H1 (cell line): ENCODE measurements at regions not wholly inside any gene's neighbourhood (a gene's known extent, or its start where the extent isn't known, plus 50 kb on each side); places are given as distances from the start of the nearest gene placed in this dataset.

Experiments
- CTCF ChIA-PET: fragments of 300-600 bp; sonication (Branson Sonifier 250); formaldehyde crosslinking; loops from one replicate; lab custom pipeline; 2021; ENCODE audit not compliant: partially characterized antibody; lab: Charles Lee
- POLR2A ChIA-PET: fragments of 300-600 bp; sonication (Branson Sonifier 250); formaldehyde crosslinking; loops from one replicate; lab custom pipeline; 2021; ENCODE audit warnings: inconsistent platforms; ENCODE audit not compliant: partially characterized antibody; lab: Charles Lee
- DNase-seq, 2 experiments: peaks; one replicate each; pipeline versions ENCODE4 v3.0.0 to v3.0.0-alpha.2; 2010 to 2022; ENCODE audit warnings: low spot score in 2 of 2, low read depth in 1 of 2, mixed read lengths in 1 of 2
- FAIRE-seq: peaks from 2 replicates; lab custom pipeline; 2011; peaks lifted over from hg19 to GRCh38; lab: Jason Lieb, UNC
- H2AFZ ChIP-seq: 2 replicates; pipeline ENCODE4 v1.8.1; 2012; ENCODE audit warnings: low read length, inconsistent platforms
- H2AK5ac ChIP-seq: 2 replicates; pipeline ENCODE4 v1.6.1; 2013; ENCODE audit warnings: low read depth, low read length
- H2BK120ac ChIP-seq: replicated peaks from 2 replicates; pipeline ENCODE3; 2013; ENCODE audit warnings: low read depth, low read length, inconsistent platforms
- H2BK12ac ChIP-seq: 2 replicates; pipeline ENCODE4 v1.6.1; 2013; ENCODE audit warnings: low read depth, low read length
- H2BK15ac ChIP-seq: 2 replicates; pipeline ENCODE4 v1.6.1; 2013; ENCODE audit warnings: low read length
- H2BK20ac ChIP-seq: 2 replicates; pipeline ENCODE4 v1.6.1; 2013; ENCODE audit warnings: low read length
- H2BK5ac ChIP-seq: 2 replicates; pipeline ENCODE4 v1.6.1; 2013; ENCODE audit warnings: low read depth, low read length
- H3K14ac ChIP-seq: 2 replicates; pipeline ENCODE4 v1.6.1; 2013; ENCODE audit warnings: inconsistent platforms; ENCODE audit not compliant: insufficient read length
- H3K18ac ChIP-seq: 2 replicates; pipeline ENCODE4 v1.6.1; 2013; ENCODE audit warnings: low read length; ENCODE audit errors: extremely low read depth
- H3K23ac ChIP-seq: 2 replicates; pipeline ENCODE4 v1.6.1; 2013; ENCODE audit warnings: inconsistent platforms; ENCODE audit not compliant: insufficient read length
- H3K23me2 ChIP-seq: 2 replicates; pipeline ENCODE4 v1.6.1; 2013; ENCODE audit warnings: low read depth, low read length
- H3K27ac ChIP-seq: 2 replicates; pipeline ENCODE4 v1.6.1; 2011; ENCODE audit warnings: low read depth, low read length, inconsistent platforms
- H3K27me3 ChIP-seq, 4 experiments: replicated peaks in 1 of 4; 1 replicate in 1 of 4; 2 replicates in 3 of 4; pipeline versions ENCODE4 v1.6.1 to v1.8.1; 2011 to 2013; ENCODE audit warnings: low read length in 3 of 4, mild to moderate bottlenecking in 3 of 4, inconsistent platforms in 2 of 4, mixed read lengths in 2 of 4, moderate library complexity in 1 of 4; ENCODE audit not compliant: control insufficient read depth in 3 of 4, insufficient read depth in 3 of 4; ENCODE audit errors: extremely low read depth in 1 of 4
- H3K36me3 ChIP-seq, 4 experiments: 2 replicates each; pipeline versions ENCODE4 v1.6.1 to v1.8.1; 2011 to 2013; ENCODE audit warnings: mild to moderate bottlenecking in 4 of 4, low read length in 3 of 4, moderate library complexity in 2 of 4, control low read depth in 1 of 4, inconsistent platforms in 1 of 4; ENCODE audit not compliant: insufficient read depth in 4 of 4, control insufficient read depth in 2 of 4
- H3K4ac ChIP-seq: replicated peaks from 2 replicates; pipeline ENCODE3; 2013; ENCODE audit warnings: low read length, low read depth, mixed read lengths, inconsistent platforms; ENCODE audit not compliant: insufficient read length
- H3K4me1 ChIP-seq, 4 experiments: replicated peaks in 1 of 4; 1 replicate in 1 of 4; 2 replicates in 3 of 4; pipeline versions ENCODE4 v1.6.1 to v1.8.1; 2011 to 2013; ENCODE audit warnings: low read length in 3 of 4, inconsistent platforms in 2 of 4, mixed read lengths in 1 of 4; ENCODE audit not compliant: insufficient read depth in 4 of 4, control insufficient read depth in 3 of 4
- H3K4me2 ChIP-seq, 2 experiments: 2 replicates each; pipeline versions ENCODE4 v1.6.1 to v1.8.1; 2011 to 2013; ENCODE audit warnings: low read depth in 2 of 2, low read length in 2 of 2, control low read depth in 1 of 2, inconsistent platforms in 1 of 2, mild to moderate bottlenecking in 1 of 2; ENCODE audit not compliant: insufficient read depth in 1 of 2
- H3K4me3 ChIP-seq, 4 experiments: fragments of 200-600, 300-600 bp in 1 of 4; sonication (generic), shearing (Covaris generic), sonication (Bioruptor Twin) in 1 of 4; 2 replicates each; pipeline versions ENCODE4 v1.5.1 to v1.8.1; 2011 to 2016; ENCODE audit warnings: low read length in 4 of 4, low read depth in 3 of 4, control low read depth in 2 of 4, inconsistent platforms in 2 of 4, mild to moderate bottlenecking in 2 of 4, mixed read lengths in 1 of 4, moderate library complexity in 1 of 4; ENCODE audit not compliant: insufficient read depth in 2 of 4; ENCODE audit errors: extremely low read depth in 1 of 4
- H3K56ac ChIP-seq: replicated peaks from 2 replicates; pipeline ENCODE3; 2013; ENCODE audit warnings: low read depth, mild to moderate bottlenecking, mixed read lengths, low read length, inconsistent platforms; ENCODE audit not compliant: insufficient read length
- H3K79me1 ChIP-seq: 2 replicates; pipeline ENCODE4 v1.6.1; 2013; ENCODE audit warnings: low read depth, low read length, control low read depth
- H3K79me2 ChIP-seq, 2 experiments: 2 replicates each; pipeline versions ENCODE4 v1.6.1 to v1.8.1; 2012 to 2013; ENCODE audit warnings: low read length in 2 of 2, mild to moderate bottlenecking in 2 of 2, inconsistent platforms in 1 of 2; ENCODE audit not compliant: insufficient read depth in 2 of 2, control insufficient read depth in 1 of 2
- H3K9ac ChIP-seq, 4 experiments: replicated peaks in 1 of 4; 1 replicate in 1 of 4; 2 replicates in 3 of 4; pipeline versions ENCODE4 v1.6.1 to v1.8.1; 2011 to 2013; ENCODE audit warnings: low read depth in 3 of 4, low read length in 3 of 4, control low read depth in 2 of 4, mild to moderate bottlenecking in 2 of 4, moderate library complexity in 2 of 4, inconsistent platforms in 1 of 4; ENCODE audit errors: extremely low read depth in 1 of 4
- H3K9me3 ChIP-seq, 2 experiments: 2 replicates each; pipeline versions ENCODE4 v1.6.1 to v1.8.1; 2012 to 2013; ENCODE audit warnings: mild to moderate bottlenecking in 2 of 2, moderate library complexity in 2 of 2, control low read depth in 1 of 2, inconsistent platforms in 1 of 2, low read depth in 1 of 2, low read length in 1 of 2, mixed read lengths in 1 of 2; ENCODE audit not compliant: insufficient read depth in 2 of 2
- H4K20me1 ChIP-seq, 2 experiments: replicated peaks in 1 of 2; 2 replicates each; pipeline versions ENCODE3 to v1.8.1; 2011 to 2013; ENCODE audit warnings: inconsistent platforms in 2 of 2, low read length in 2 of 2, mild to moderate bottlenecking in 1 of 2; ENCODE audit not compliant: insufficient read depth in 2 of 2, control insufficient read depth in 1 of 2
- H4K5ac ChIP-seq: 2 replicates; pipeline ENCODE4 v1.6.1; 2013; ENCODE audit warnings: low read length, low read depth, mixed read lengths, inconsistent platforms; ENCODE audit not compliant: insufficient read length
- H4K8ac ChIP-seq: 2 replicates; pipeline ENCODE4 v1.8.0; 2013; ENCODE audit warnings: mild to moderate bottlenecking, moderate library complexity, low read length, inconsistent platforms; ENCODE audit not compliant: insufficient read depth; ENCODE audit errors: extremely low read depth
- H4K91ac ChIP-seq: replicated peaks from 2 replicates; pipeline ENCODE3; 2013; ENCODE audit warnings: low read length, mixed read lengths, inconsistent platforms; ENCODE audit not compliant: insufficient read length
- EZH2 ChIP-seq: fragments of 200-600 bp; sonication (generic); IDR thresholded peaks from 2 replicates; pipeline ENCODE4 v1.7.1; 2012; ENCODE audit warnings: low read depth, mild to moderate bottlenecking, moderate library complexity, low read length, inconsistent platforms; ENCODE audit not compliant: severe bottlenecking
- POLR2A ChIP-seq, 2 experiments: IDR thresholded peaks; 1 replicate in 1 of 2; 2 replicates in 1 of 2; pipeline ENCODE4 v1.6.1; 2011; ENCODE audit warnings: low read depth in 2 of 2, low read length in 2 of 2, mild to moderate bottlenecking in 2 of 2; ENCODE audit errors: control extremely low read depth in 1 of 2
- RBBP5 ChIP-seq: IDR thresholded peaks from 2 replicates; pipeline ENCODE4 v1.7.1; 2012; ENCODE audit warnings: low read depth, mild to moderate bottlenecking, inconsistent platforms, low read length, moderate library complexity, borderline replicate concordance
- TAF1 ChIP-seq: IDR thresholded peaks from 2 replicates; pipeline ENCODE4 v1.6.1; 2011; ENCODE audit warnings: mild to moderate bottlenecking, low read depth, low read length
- TEAD4 ChIP-seq: IDR thresholded peaks from 2 replicates; pipeline ENCODE4 v1.6.1; 2012; ENCODE audit warnings: low read depth, low read length, inconsistent platforms, mixed read lengths
- WGBS, 2 experiments: shearing (Covaris generic) in 1 of 2; methylation state at CpG; one replicate each; pipeline versions ENCODE4 v1.1.6 to v1.1.7; 2013 to 2015; ENCODE audit warnings: low lambda C conversion rate in 2 of 2, mixed read lengths in 2 of 2, inconsistent platforms in 1 of 2, low coverage in 1 of 2, missing lambda C conversion rate in 1 of 2; ENCODE audit not compliant: insufficient replicate concordance in 2 of 2, insufficient coverage in 1 of 2, insufficient read length in 1 of 2; ENCODE audit errors: extremely low coverage in 1 of 2, missing lambda C conversion rate in 1 of 2; 5-methylcytosine and 5-hydroxymethylcytosine counted together
- TF ChIP-seq, protein P1 (sequence below): IDR thresholded peaks from 2 replicates; pipeline ENCODE4 v1.6.1; 2012; ENCODE audit warnings: low read length, inconsistent platforms

DNA sequence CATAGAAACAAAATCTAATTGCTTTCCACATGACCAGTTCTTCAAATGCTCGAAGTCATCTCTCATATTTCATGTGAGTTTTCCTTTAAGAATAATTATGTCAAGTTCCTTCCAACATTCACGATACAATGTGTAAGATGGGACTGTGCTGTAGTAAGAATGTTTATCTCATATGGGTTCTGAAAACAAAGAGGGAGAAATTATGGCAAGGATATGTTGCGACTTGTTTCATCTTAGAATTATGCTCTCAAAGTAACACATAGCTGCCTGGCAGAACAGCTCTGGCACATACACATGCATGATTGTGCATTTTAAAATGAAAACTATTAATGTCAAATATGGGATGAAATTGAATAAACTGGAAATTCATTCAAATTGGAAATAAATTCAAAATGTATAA, 314.8 kb upstream of the ACVR2A start:
- Histone ChIP-seq H3K27me3 (no peaks in the 10 kb centered on the region), H4K20me1 (no peaks in the 10 kb centered on the region), H3K4me2 (no peak overlapping the region), H2AFZ (no peak overlapping the region), H3K79me1 (no peaks in the 10 kb centered on the region), H2BK12ac (no peak overlapping the region), H3K23me2 (no peaks in the 10 kb centered on the region; the same call in 1 of the 2 replicates), H4K5ac (no peak overlapping the region), H3K56ac (no peak overlapping the region), H3K9me3 (no peaks in the 10 kb centered on the region), H2BK20ac (no peak overlapping the region), H3K4me1 (no peaks in the 10 kb centered on the region), H3K18ac (no peak overlapping the region), H4K91ac (no peak overlapping the region), H3K36me3 (no peaks in the 10 kb centered on the region), H4K8ac (no peak overlapping the region), H3K79me2 (no peaks in the 10 kb centered on the region), H3K27ac (no peak overlapping the region), H2AK5ac (no peak overlapping the region), H2BK15ac (no peak overlapping the region), H2BK120ac (no peak overlapping the region), H3K9ac (no peak overlapping the region), H3K14ac (no peak overlapping the region), H3K4me3 (no peak overlapping the region), H2BK5ac (no peak overlapping the region), H3K4ac (no peak overlapping the region), H3K23ac (no peak overlapping the region)
- DNase-seq (no peak), FAIRE-seq (no peak)
- ChIA-PET POLR2A (no interaction called here), CTCF (no interaction called here)
- WGBS, 2 experiments: 90% methylated on average over 3 of the region's 3 CpGs; no CpG with 5 or more reads in 1 of the 2 experiments
- TF ChIP-seq, protein P1, sequence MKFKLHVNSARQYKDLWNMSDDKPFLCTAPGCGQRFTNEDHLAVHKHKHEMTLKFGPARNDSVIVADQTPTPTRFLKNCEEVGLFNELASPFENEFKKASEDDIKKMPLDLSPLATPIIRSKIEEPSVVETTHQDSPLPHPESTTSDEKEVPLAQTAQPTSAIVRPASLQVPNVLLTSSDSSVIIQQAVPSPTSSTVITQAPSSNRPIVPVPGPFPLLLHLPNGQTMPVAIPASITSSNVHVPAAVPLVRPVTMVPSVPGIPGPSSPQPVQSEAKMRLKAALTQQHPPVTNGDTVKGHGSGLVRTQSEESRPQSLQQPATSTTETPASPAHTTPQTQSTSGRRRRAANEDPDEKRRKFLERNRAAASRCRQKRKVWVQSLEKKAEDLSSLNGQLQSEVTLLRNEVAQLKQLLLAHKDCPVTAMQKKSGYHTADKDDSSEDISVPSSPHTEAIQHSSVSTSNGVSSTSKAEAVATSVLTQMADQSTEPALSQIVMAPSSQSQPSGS: no peak
- TF ChIP-seq TEAD4: no peak
- TF ChIP-seq EZH2: no peak
- no peak for TF ChIP-seq TAF1
- TF ChIP-seq RBBP5: no peak
- TF ChIP-seq POLR2A (IDR thresholded peaks at IDR 0.05; ENCODE audit: control extremely low read depth in 1 of 2, low read depth in 2 of 2, low read length in 2 of 2): no peak
